Esophagus muscularis mucosa (tissue), 4 donors: ENCODE measurements at regions not wholly inside any gene's neighbourhood (a gene's known extent, or its start where the extent isn't known, plus 50 kb on each side); places are given as distances from the start of the nearest gene placed in this dataset.

Experiments used
- EP300 ChIP-seq: sonication (generic); formaldehyde crosslinking; IDR thresholded peaks from one replicate; pipeline ENCODE4 v1.6.1; 2017; ENCODE audit warnings: antibody characterized with exemption
- POLR2A ChIP-seq: fragments of 450-650 bp; IDR thresholded peaks from one replicate; pipeline ENCODE4 v1.6.1; 2017; ENCODE audit warnings: antibody characterized with exemption, moderate library complexity, mild to moderate bottlenecking, low read depth
- POLR2AphosphoS5 ChIP-seq, 2 donors: sonication (generic); formaldehyde crosslinking; IDR thresholded peaks; one replicate each; pipeline ENCODE4 v1.6.1; 2017; ENCODE audit warnings: antibody characterized with exemption in 2 of 2
- TF ChIP-seq, protein P1 (sequence below), 3 experiments: fragments of 200-600 bp in 2 of 3; fragments of 450-650 bp in 1 of 3; sonication (generic) in 2 of 3; IDR thresholded peaks; one replicate each; pipeline ENCODE4 v1.5.1; 2017 to 2019; ENCODE audit warnings: antibody characterized with exemption in 3 of 3, mild to moderate bottlenecking in 2 of 3, moderate library complexity in 1 of 3

DNA sequence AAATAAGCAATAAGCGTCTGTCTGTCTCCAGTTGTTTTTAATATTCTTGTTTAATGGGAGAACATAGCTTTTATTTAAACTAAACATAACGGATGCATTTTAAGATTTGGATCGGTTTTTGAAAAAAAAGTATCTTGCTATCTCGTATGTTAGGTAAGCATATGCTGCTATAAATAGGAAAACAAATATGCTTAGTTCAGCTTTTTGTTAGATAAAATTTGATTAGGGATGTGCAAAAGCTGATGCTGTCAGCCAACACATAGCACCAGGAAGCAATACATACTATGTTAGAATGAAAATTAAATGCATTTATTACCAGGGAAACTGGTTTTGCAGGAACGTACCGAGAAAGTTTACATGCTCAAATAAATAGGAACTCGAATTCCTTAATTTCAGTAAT lies 843.1 kb upstream of the WWC1 start:
- TF ChIP-seq, protein P1, sequence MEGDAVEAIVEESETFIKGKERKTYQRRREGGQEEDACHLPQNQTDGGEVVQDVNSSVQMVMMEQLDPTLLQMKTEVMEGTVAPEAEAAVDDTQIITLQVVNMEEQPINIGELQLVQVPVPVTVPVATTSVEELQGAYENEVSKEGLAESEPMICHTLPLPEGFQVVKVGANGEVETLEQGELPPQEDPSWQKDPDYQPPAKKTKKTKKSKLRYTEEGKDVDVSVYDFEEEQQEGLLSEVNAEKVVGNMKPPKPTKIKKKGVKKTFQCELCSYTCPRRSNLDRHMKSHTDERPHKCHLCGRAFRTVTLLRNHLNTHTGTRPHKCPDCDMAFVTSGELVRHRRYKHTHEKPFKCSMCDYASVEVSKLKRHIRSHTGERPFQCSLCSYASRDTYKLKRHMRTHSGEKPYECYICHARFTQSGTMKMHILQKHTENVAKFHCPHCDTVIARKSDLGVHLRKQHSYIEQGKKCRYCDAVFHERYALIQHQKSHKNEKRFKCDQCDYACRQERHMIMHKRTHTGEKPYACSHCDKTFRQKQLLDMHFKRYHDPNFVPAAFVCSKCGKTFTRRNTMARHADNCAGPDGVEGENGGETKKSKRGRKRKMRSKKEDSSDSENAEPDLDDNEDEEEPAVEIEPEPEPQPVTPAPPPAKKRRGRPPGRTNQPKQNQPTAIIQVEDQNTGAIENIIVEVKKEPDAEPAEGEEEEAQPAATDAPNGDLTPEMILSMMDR (IDR thresholded peaks at IDR 0.05), result no peak
- no peak for TF ChIP-seq POLR2A
- TF ChIP-seq EP300, result no peak
- no peak for TF ChIP-seq POLR2AphosphoS5 (IDR thresholded peaks at IDR 0.05)
